Panc1 (cell line): ENCODE measurements at regions not wholly inside any gene's neighbourhood (a gene's known extent, or its start where the extent isn't known, plus 50 kb on each side); places are given as distances from the start of the nearest gene placed in this dataset.

Experiments
- POLR2AphosphoS5 ChIP-seq: IDR thresholded peaks from 2 replicates; pipeline ENCODE4 v1.6.1; 2012; ENCODE audit warnings: mild to moderate bottlenecking, low read depth, low read length, moderate library complexity
- TF ChIP-seq, protein P1 (sequence below): fragments of 450-650 bp; IDR thresholded peaks from 2 replicates; pipeline ENCODE4 v1.5.1; 2017; ENCODE audit warnings: mild to moderate bottlenecking

DNA sequence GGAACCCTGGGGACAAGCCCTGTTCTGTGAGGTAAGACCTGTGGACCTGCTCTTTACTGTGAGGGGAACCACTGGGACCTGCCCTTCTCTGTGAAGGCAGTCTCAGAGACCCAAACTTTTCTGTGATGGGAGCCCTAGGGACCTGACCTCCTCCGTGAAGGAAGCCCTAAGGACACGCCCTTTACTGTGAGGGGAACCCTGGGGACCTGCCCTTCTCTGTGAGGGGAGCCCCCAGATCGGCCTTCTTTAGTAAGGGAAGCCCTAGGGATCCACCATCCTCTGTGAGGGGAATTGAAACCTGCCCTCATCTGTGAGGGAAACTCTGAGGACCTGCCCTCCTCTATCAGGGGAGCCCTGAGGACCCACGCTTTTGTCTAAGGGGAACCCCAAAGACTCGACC, 343.5 kb downstream of the UQCRFS1 start:
- TF ChIP-seq POLR2AphosphoS5 = no peak
- TF ChIP-seq, protein P1, sequence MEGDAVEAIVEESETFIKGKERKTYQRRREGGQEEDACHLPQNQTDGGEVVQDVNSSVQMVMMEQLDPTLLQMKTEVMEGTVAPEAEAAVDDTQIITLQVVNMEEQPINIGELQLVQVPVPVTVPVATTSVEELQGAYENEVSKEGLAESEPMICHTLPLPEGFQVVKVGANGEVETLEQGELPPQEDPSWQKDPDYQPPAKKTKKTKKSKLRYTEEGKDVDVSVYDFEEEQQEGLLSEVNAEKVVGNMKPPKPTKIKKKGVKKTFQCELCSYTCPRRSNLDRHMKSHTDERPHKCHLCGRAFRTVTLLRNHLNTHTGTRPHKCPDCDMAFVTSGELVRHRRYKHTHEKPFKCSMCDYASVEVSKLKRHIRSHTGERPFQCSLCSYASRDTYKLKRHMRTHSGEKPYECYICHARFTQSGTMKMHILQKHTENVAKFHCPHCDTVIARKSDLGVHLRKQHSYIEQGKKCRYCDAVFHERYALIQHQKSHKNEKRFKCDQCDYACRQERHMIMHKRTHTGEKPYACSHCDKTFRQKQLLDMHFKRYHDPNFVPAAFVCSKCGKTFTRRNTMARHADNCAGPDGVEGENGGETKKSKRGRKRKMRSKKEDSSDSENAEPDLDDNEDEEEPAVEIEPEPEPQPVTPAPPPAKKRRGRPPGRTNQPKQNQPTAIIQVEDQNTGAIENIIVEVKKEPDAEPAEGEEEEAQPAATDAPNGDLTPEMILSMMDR = no peak
